Activated CD4-positive, alpha-beta T cell treated with anti-CD3 and anti-CD28 coated beads for 36 hours (primary cell): ENCODE measurements at regions not wholly inside any gene's neighbourhood (a gene's known extent, or its start where the extent isn't known, plus 50 kb on each side); places are given as distances from the start of the nearest gene placed in this dataset.

Experiments
- ATAC-seq: fragments of 200-7000 bp; cut with Tn5 transposase; one replicate; pipeline ENCODE4 v1.10.0; 2021; ENCODE audit warnings: mild to moderate bottlenecking, moderate library complexity
- CTCF ChIA-PET: fragments of 350-600 bp; sonication (Branson Sonifier 250); formaldehyde crosslinking; loops from one replicate; lab custom pipeline; 2021; ENCODE audit warnings: antibody characterized with exemption; lab: Charles Lee
- POLR2A ChIA-PET: fragments of 350-600 bp; sonication (Branson Sonifier 250); formaldehyde crosslinking; loops from one replicate; lab custom pipeline; 2021; ENCODE audit warnings: antibody characterized with exemption, inconsistent platforms; lab: Charles Lee
- DNase-seq: peaks from one replicate; pipeline ENCODE4 v3.0.0-alpha.2; 2020
- H3K27ac Mint-ChIP-seq: one replicate; pipeline ENCODE4 v1.8.0; 2021; ENCODE audit warnings: mixed read lengths
- H3K27me3 Mint-ChIP-seq: one replicate; pipeline ENCODE4 v1.8.0; 2021; ENCODE audit warnings: mixed read lengths
- H3K36me3 Mint-ChIP-seq: one replicate; pipeline ENCODE4 v1.8.0; 2021; ENCODE audit warnings: low read depth, mixed read lengths
- H3K4me1 Mint-ChIP-seq: one replicate; pipeline ENCODE4 v1.8.0; 2021; ENCODE audit warnings: mixed read lengths
- H3K4me3 Mint-ChIP-seq: one replicate; pipeline ENCODE4 v1.8.0; 2021; ENCODE audit warnings: mild to moderate bottlenecking, moderate library complexity, mixed read lengths
- H3K9me3 Mint-ChIP-seq: one replicate; pipeline ENCODE4 v1.8.0; 2021; ENCODE audit warnings: low read depth, mixed read lengths
- intact Hi-C, 2 experiments: fragments of 100-400 bp; cut with DNase I in 1 of 2; cut with micrococcal nuclease in 1 of 2; formaldehyde crosslinking; loops; one replicate each; pipeline versions ENCODE4 v1.14.2 to v1.15.1; 2022 to 2024; cut with DNase I, micrococcal nuclease

GRCh38 chr12:126159139-126159538 lies 1093.9 kb downstream of the AACS start:
- ATAC-seq, result no peak
- ChIA-PET CTCF (no interaction called here), POLR2A (no interaction called here)
- Mint-ChIP-seq H3K4me3 (no peak overlapping the region), H3K27me3 (no peaks in the 10 kb centered on the region), H3K4me1 (no peaks in the 10 kb centered on the region), H3K9me3 (no peaks in the 10 kb centered on the region), H3K36me3 (no peaks in the 10 kb centered on the region), H3K27ac (no peak overlapping the region)
- intact Hi-C loops, result no loop called here
- no peak for DNase-seq

- CTCF ChIA-PET, result no interaction called here
- intact Hi-C loops, result no loop called here
- Mint-ChIP-seq H3K4me1 (no peaks in the 10 kb centered on the region), H3K27ac (no peak overlapping the region), H3K27me3 (no peaks in the 10 kb centered on the region), H3K36me3 (no peaks in the 10 kb centered on the region), H3K4me3 (no peak overlapping the region), H3K9me3 (no peaks in the 10 kb centered on the region)
- POLR2A ChIA-PET, result no interaction called here
- ATAC-seq, result no peak
- no peak for DNase-seq
Measured at GRCh38 chr12:126160912-126161311, 1095.7 kb downstream of the AACS start.

- Mint-ChIP-seq H3K9me3 (no peaks in the 10 kb centered on the region), H3K27me3 (no peaks in the 10 kb centered on the region), H3K27ac (no peak overlapping the region), H3K36me3 (no peaks in the 10 kb centered on the region), H3K4me3 (no peak overlapping the region), H3K4me1 (no peaks in the 10 kb centered on the region)
- DNase-seq (no peak), ATAC-seq (no peak)
- ChIA-PET POLR2A (no interaction called here), CTCF (interaction anchor here (0.7 kb wide), 1 partner anchor 1107 kb away, joined by 3 read pairs; no protein-coding TSS in a partner anchor)
- intact Hi-C loops, result no loop called here
Measured at GRCh38 chr12:126163984-126164383, 1098.7 kb downstream of the AACS start.

GRCh38 chr12:126171937-126172559 lies 1106.8 kb downstream of the AACS start:
- ChIA-PET POLR2A (no interaction called here), CTCF (no interaction called here)
- ATAC-seq (no peak), DNase-seq (no peak)
- Mint-ChIP-seq H3K4me1 (no peaks in the 10 kb centered on the region), H3K9me3 (no peaks in the 10 kb centered on the region), H3K27me3 (no peaks in the 10 kb centered on the region), H3K4me3 (no peak overlapping the region), H3K27ac (no peak overlapping the region), H3K36me3 (no peaks in the 10 kb centered on the region)
- intact Hi-C loops, result no loop called here

GRCh38 chr12:126182619-126183236 lies 1117.5 kb downstream of the AACS start:
- H3K27me3 Mint-ChIP-seq, result no peaks in the 10 kb centered on the region
- H3K4me3 Mint-ChIP-seq, result no peak overlapping the region
- no peaks in the 10 kb centered on the region for H3K36me3 Mint-ChIP-seq
- ChIA-PET POLR2A (no interaction called here), CTCF (no interaction called here)
- H3K4me1 Mint-ChIP-seq, result no peaks in the 10 kb centered on the region
- intact Hi-C loops, result no loop called here
- H3K9me3 Mint-ChIP-seq, result peaks cover 8% of the 10 kb centered on the region
- no peak overlapping the region for H3K27ac Mint-ChIP-seq
- DNase-seq (no peak), ATAC-seq (no peak)

GRCh38 chr12:126185025-126185424 lies 1119.8 kb downstream of the AACS start:
- no peak for DNase-seq
- intact Hi-C loops, result no loop called here
- Mint-ChIP-seq H3K4me1 (no peaks in the 10 kb centered on the region), H3K36me3 (no peaks in the 10 kb centered on the region), H3K27ac (no peak overlapping the region), H3K4me3 (no peak overlapping the region), H3K27me3 (peaks cover 11% of the 10 kb centered on the region), H3K9me3 (peaks cover 6% of the 10 kb centered on the region)
- ChIA-PET CTCF (no interaction called here), POLR2A (no interaction called here)
- ATAC-seq, result no peak

GRCh38 chr12:126189856-126190255 lies 1124.6 kb downstream of the AACS start:
- intact Hi-C loops, result no loop called here
- Mint-ChIP-seq H3K27me3 (peaks cover 18% of the 10 kb centered on the region), H3K9me3 (no peaks in the 10 kb centered on the region), H3K27ac (no peak overlapping the region), H3K36me3 (no peaks in the 10 kb centered on the region), H3K4me1 (no peaks in the 10 kb centered on the region), H3K4me3 (no peak overlapping the region)
- no peak for DNase-seq
- CTCF ChIA-PET, result interaction anchor here (0.7 kb wide), 1 partner anchor 373 kb away, joined by 3 read pairs; no protein-coding TSS in a partner anchor
- ATAC-seq, result no peak
- POLR2A ChIA-PET, result no interaction called here

- Mint-ChIP-seq H3K9me3 (no peaks in the 10 kb centered on the region), H3K27me3 (peaks cover 18% of the 10 kb centered on the region), H3K36me3 (no peaks in the 10 kb centered on the region), H3K27ac (no peak overlapping the region), H3K4me1 (no peaks in the 10 kb centered on the region), H3K4me3 (no peak overlapping the region)
- intact Hi-C loops, result no loop called here
- CTCF ChIA-PET, result no interaction called here
- no peak for ATAC-seq
- POLR2A ChIA-PET, result no interaction called here
- no peak for DNase-seq
Measured at GRCh38 chr12:126191031-126191891, 1126.0 kb downstream of the AACS start.

- Mint-ChIP-seq H3K4me3 (no peak overlapping the region), H3K27ac (no peak overlapping the region), H3K36me3 (no peaks in the 10 kb centered on the region), H3K4me1 (no peaks in the 10 kb centered on the region), H3K9me3 (no peaks in the 10 kb centered on the region), H3K27me3 (peaks cover 18% of the 10 kb centered on the region)
- no peak for ATAC-seq
- DNase-seq, result no peak
- intact Hi-C loops, result no loop called here
- ChIA-PET CTCF (no interaction called here), POLR2A (no interaction called here)
Measured at GRCh38 chr12:126191949-126192348, 1126.7 kb downstream of the AACS start.

GRCh38 chr12:126193190-126193589 lies 1128.0 kb downstream of the AACS start:
- no peaks in the 10 kb centered on the region for H3K9me3 Mint-ChIP-seq
- no peak overlapping the region for H3K27ac Mint-ChIP-seq
- ATAC-seq (no peak), DNase-seq (no peak)
- H3K27me3 Mint-ChIP-seq, result peaks cover 18% of the 10 kb centered on the region
- ChIA-PET CTCF (interaction anchor here (1.1 kb wide), 1 partner anchor 9 kb away, joined by 4 read pairs; no protein-coding TSS in a partner anchor), POLR2A (no interaction called here)
- intact Hi-C loops, result no loop called here
- no peak overlapping the region for H3K4me3 Mint-ChIP-seq
- no peaks in the 10 kb centered on the region for H3K4me1 Mint-ChIP-seq
- no peaks in the 10 kb centered on the region for H3K36me3 Mint-ChIP-seq

- CTCF ChIA-PET, result interaction anchor here (1.5 kb wide), 1 partner anchor 8 kb away, joined by 3 read pairs; no protein-coding TSS in a partner anchor
- H3K4me3 Mint-ChIP-seq, result no peak overlapping the region
- H3K27ac Mint-ChIP-seq, result no peak overlapping the region
- intact Hi-C loops, result no loop called here
- no peaks in the 10 kb centered on the region for H3K9me3 Mint-ChIP-seq
- no peaks in the 10 kb centered on the region for H3K4me1 Mint-ChIP-seq
- no peak for DNase-seq
- no peak for ATAC-seq
- POLR2A ChIA-PET, result no interaction called here
- H3K36me3 Mint-ChIP-seq, result no peaks in the 10 kb centered on the region
- H3K27me3 Mint-ChIP-seq, result no peaks in the 10 kb centered on the region
Measured at GRCh38 chr12:126196263-126196662, 1131.0 kb downstream of the AACS start.
